GM21717 (cell line): ENCODE measurements at regions not wholly inside any gene's neighbourhood (a gene's known extent, or its start where the extent isn't known, plus 50 kb on each side); places are given as distances from the start of the nearest gene placed in this dataset.
"Not testable (repeated sequence)": the region's sequence is repeated elsewhere in the genome, so short reads cannot be mapped to it uniquely, and the experiment has no call there.

Experiments
- ATAC-seq: cut with Tn5 transposase; IDR thresholded peaks from one replicate; pipeline ENCODE4 v1.9.1; 2021; ENCODE audit warnings: mild to moderate bottlenecking, moderate library complexity; ENCODE audit not compliant: unreplicated experiment

GRCh38 chr12:59517522-59517921, 78.3 kb upstream of the SLC16A7 start:
- ATAC-seq: no peak

- no peak for ATAC-seq
These were observed 94.9 kb upstream of the SLC16A7 start for GRCh38 chr12:59500915-59501314.

- no peak for ATAC-seq
These were observed 95.5 kb upstream of the SLC16A7 start for GRCh38 chr12:59500335-59500734.

- ATAC-seq: peak; percentile 96
These were observed 96.1 kb upstream of the SLC16A7 start for GRCh38 chr12:59499774-59500173.

GRCh38 chr12:59494617-59495016, 101.2 kb upstream of the SLC16A7 start:
- ATAC-seq: no peak

GRCh38 chr12:59491877-59492276, 104.0 kb upstream of the SLC16A7 start:
- ATAC-seq: no peak

GRCh38 chr12:59486827-59487226, 109.0 kb upstream of the SLC16A7 start:
- no peak for ATAC-seq

GRCh38 chr12:59484575-59484974, 111.3 kb upstream of the SLC16A7 start:
- no peak for ATAC-seq

- ATAC-seq: not testable (repeated sequence)
These were observed 121.6 kb upstream of the SLC16A7 start for GRCh38 chr12:59474236-59474635.

GRCh38 chr12:59472273-59472672, 123.6 kb upstream of the SLC16A7 start:
- ATAC-seq: peak; percentile 70

- ATAC-seq: no peak
These were observed 135.7 kb upstream of the SLC16A7 start for GRCh38 chr12:59459966-59460660.

GRCh38 chr12:59453475-59453874, 142.4 kb upstream of the SLC16A7 start:
- ATAC-seq: no peak

GRCh38 chr12:59452746-59453145, 143.1 kb upstream of the SLC16A7 start:
- ATAC-seq: no peak

- ATAC-seq: no peak
These were observed 143.6 kb upstream of the SLC16A7 start for GRCh38 chr12:59452259-59452658.

GRCh38 chr12:59446116-59446515, 149.7 kb upstream of the SLC16A7 start:
- no peak for ATAC-seq

- ATAC-seq: no peak
These were observed 150.9 kb upstream of the SLC16A7 start for GRCh38 chr12:59444932-59445331.

GRCh38 chr12:59432057-59432456, 163.8 kb upstream of the SLC16A7 start:
- no peak for ATAC-seq

GRCh38 chr12:59431266-59431665, 164.6 kb upstream of the SLC16A7 start:
- ATAC-seq: no peak

- no peak for ATAC-seq
These were observed 166.1 kb upstream of the SLC16A7 start for GRCh38 chr12:59429766-59430165.

- no peak for ATAC-seq
These were observed 170.0 kb upstream of the SLC16A7 start for GRCh38 chr12:59425798-59426197.

- not testable (repeated sequence) for ATAC-seq
These were observed 171.2 kb upstream of the SLC16A7 start for GRCh38 chr12:59424666-59425065.

- ATAC-seq: no peak
These were observed 181.8 kb upstream of the SLC16A7 start for GRCh38 chr12:59414051-59414450.

- no peak for ATAC-seq
These were observed 187.4 kb upstream of the SLC16A7 start for GRCh38 chr12:59408431-59408830.
